HCT116 (cell line): ENCODE measurements at regions not wholly inside any gene's neighbourhood (a gene's known extent, or its start where the extent isn't known, plus 50 kb on each side); places are given as distances from the start of the nearest gene placed in this dataset.

Experiments
- ATAC-seq: fragments of 200-7000 bp; cut with Tn5 transposase; 2 replicates; pipeline ENCODE4 v1.9.1; 2020; ENCODE audit warnings: mild to moderate bottlenecking, moderate library complexity
- BruUV-seq: library from RNA; stranded (reverse); fragments of 400-500 nt; replicated peaks from 2 replicates; lab custom pipeline; 2021; lab: Mats Ljungman, UMichigan
- CTCF ChIA-PET: fragments of 300-600 bp; sonication (Branson Sonifier 250); formaldehyde crosslinking; loops from one replicate; lab custom pipeline; 2021; ENCODE audit warnings: antibody characterized with exemption; lab: Charles Lee
- POLR2A ChIA-PET: fragments of 300-600, 350-600 bp; sonication (Branson Sonifier 250); formaldehyde crosslinking; loops from one replicate; lab custom pipeline; 2021; ENCODE audit warnings: antibody characterized with exemption; lab: Charles Lee
- RAD21 ChIA-PET, 2 experiments: fragments of 300-600 bp; sonication (Branson Sonifier 250); formaldehyde crosslinking; loops; one replicate each; lab custom pipeline; 2023; ENCODE audit warnings: low total read pairs in 2 of 2; ENCODE audit not compliant: uncharacterized antibody in 2 of 2, unreplicated experiment in 2 of 2, low non-redundant PET in 1 of 2; lab: Charles Lee
- DNase-seq: peaks from one replicate; pipeline ENCODE4 v3.0.0-alpha.2; 2010; ENCODE audit warnings: low read depth, low spot score
- H2AFZ ChIP-seq: fragments of 200-600 bp; shearing (Covaris generic), sonication (generic); 2 replicates; pipeline ENCODE4 v1.6.1; 2017; ENCODE audit warnings: low read depth, mixed run types, mixed read lengths, antibody characterized with exemption, low read length; ENCODE audit not compliant: poor library complexity, severe bottlenecking
- H3K27ac ChIP-seq: 2 replicates; pipeline ENCODE4 v1.5.1; 2012; ENCODE audit warnings: low read depth, low read length
- H3K27me3 ChIP-seq: fragments of 200-600 bp; sonication (generic); 2 replicates; pipeline ENCODE4 v1.6.1; 2016; ENCODE audit warnings: mixed run types, low read length, mixed read lengths; ENCODE audit not compliant: insufficient read depth
- H3K36me3 ChIP-seq, 2 experiments: fragments of 200-500 bp in 1 of 2; fragments of 200-600 bp in 1 of 2; sonication (Bioruptor generic) in 1 of 2; sonication (generic) in 1 of 2; 2 replicates each; pipeline versions ENCODE4 v1.5.1 to v1.6.1; 2014 to 2016; ENCODE audit warnings: low read length in 2 of 2, inconsistent platforms in 1 of 2, mixed read lengths in 1 of 2, mixed run types in 1 of 2; ENCODE audit not compliant: insufficient read depth in 2 of 2, control insufficient read depth in 1 of 2
- H3K4me1 ChIP-seq, 2 experiments: fragments of 200-600 bp in 1 of 2; sonication (generic) in 1 of 2; 2 replicates each; pipeline versions ENCODE4 v1.5.1 to v1.6.1; 2012 to 2017; ENCODE audit warnings: low read length in 2 of 2, inconsistent platforms in 1 of 2, mild to moderate bottlenecking in 1 of 2, mixed read lengths in 1 of 2, mixed run types in 1 of 2, moderate library complexity in 1 of 2; ENCODE audit not compliant: insufficient read depth in 2 of 2, control insufficient read depth in 1 of 2
- H3K4me2 ChIP-seq: fragments of 200-600 bp; sonication (generic); 2 replicates; pipeline ENCODE4 v1.6.1; 2017; ENCODE audit warnings: mixed run types, low read length, mixed read lengths
- H3K4me3 ChIP-seq, 2 experiments: fragments of 200-600 bp in 1 of 2; sonication (generic) in 1 of 2; replicated peaks in 1 of 2; 2 replicates each; pipeline ENCODE4 v1.5.1; 2011 to 2016; ENCODE audit warnings: low read length in 2 of 2, control low read depth in 1 of 2, low read depth in 1 of 2, mild to moderate bottlenecking in 1 of 2, mixed read lengths in 1 of 2, mixed run types in 1 of 2
- H3K79me2 ChIP-seq: fragments of 200-600 bp; sonication (generic); 2 replicates; pipeline ENCODE4 v1.6.1; 2017; ENCODE audit warnings: mild to moderate bottlenecking, mixed run types, low read length, moderate library complexity, mixed read lengths; ENCODE audit not compliant: insufficient read depth
- H3K9ac ChIP-seq: fragments of 200-600 bp; sonication (generic); 2 replicates; pipeline ENCODE4 v1.6.1; 2016; ENCODE audit warnings: low read length, mixed read lengths
- H3K9me2 ChIP-seq: fragments of 200-600 bp; sonication (generic), shearing (Covaris generic); 2 replicates; pipeline ENCODE4 v1.6.1; 2017; ENCODE audit warnings: mixed run types, mild to moderate bottlenecking, moderate library complexity; ENCODE audit not compliant: insufficient read depth
- H3K9me3 ChIP-seq, 2 experiments: fragments of 200-500 bp in 1 of 2; fragments of 200-600 bp in 1 of 2; sonication (Bioruptor generic) in 1 of 2; sonication (generic) in 1 of 2; 2 replicates each; pipeline ENCODE4 v1.6.1; 2014 to 2017; ENCODE audit warnings: low read length in 2 of 2, mixed read lengths in 2 of 2, inconsistent platforms in 1 of 2, low read depth in 1 of 2, mild to moderate bottlenecking in 1 of 2, mixed run types in 1 of 2, moderate library complexity in 1 of 2; ENCODE audit not compliant: control insufficient read depth in 1 of 2, insufficient read depth in 1 of 2
- H4K20me1 ChIP-seq: fragments of 200-600 bp; sonication (generic), shearing (Covaris generic); 2 replicates; pipeline ENCODE4 v1.6.1; 2017; ENCODE audit warnings: mixed run types, mild to moderate bottlenecking, moderate library complexity; ENCODE audit not compliant: insufficient read depth
- CBX3 ChIP-seq: IDR thresholded peaks from 2 replicates; pipeline ENCODE4 v1.6.1; 2012; ENCODE audit warnings: low read depth
- ELF1 ChIP-seq: IDR thresholded peaks from 2 replicates; pipeline ENCODE4 v1.6.1; 2012; ENCODE audit warnings: low read depth, borderline replicate concordance
- EZH2phosphoT487 ChIP-seq: fragments of 200-600 bp; IDR thresholded peaks from 2 replicates; pipeline ENCODE4 v1.6.1; 2018; ENCODE audit warnings: antibody characterized with exemption, borderline replicate concordance
- FOSL1 ChIP-seq: IDR thresholded peaks from 2 replicates; pipeline ENCODE4 v1.6.1; 2012; ENCODE audit warnings: low read depth
- JUND ChIP-seq: IDR thresholded peaks from 2 replicates; pipeline ENCODE4 v1.6.1; 2012
- POLR2A ChIP-seq: IDR thresholded peaks from 2 replicates; pipeline ENCODE4 v1.7.0; 2011; ENCODE audit warnings: borderline replicate concordance; ENCODE audit not compliant: insufficient read depth, insufficient read length; ENCODE audit errors: extremely low read depth
- POLR2AphosphoS5 ChIP-seq: IDR thresholded peaks from 2 replicates; pipeline ENCODE4 v1.6.1; 2011; ENCODE audit warnings: mild to moderate bottlenecking, low read depth, low read length, moderate library complexity
- RAD21 ChIP-seq: IDR thresholded peaks from 2 replicates; pipeline ENCODE4 v1.6.1; 2012; ENCODE audit warnings: low read depth, mild to moderate bottlenecking
- SIN3A ChIP-seq: IDR thresholded peaks from 2 replicates; pipeline ENCODE4 v1.6.1; 2012; ENCODE audit warnings: low read depth
- SP1 ChIP-seq: IDR thresholded peaks from 2 replicates; pipeline ENCODE4 v1.6.1; 2012; ENCODE audit warnings: low read depth
- SRF ChIP-seq: IDR thresholded peaks from 2 replicates; pipeline ENCODE4 v1.6.1; 2012; ENCODE audit warnings: low read depth
- TCF7L2 ChIP-seq: IDR thresholded peaks from 2 replicates; pipeline ENCODE4 v1.7.0; 2011; ENCODE audit warnings: borderline replicate concordance, inconsistent platforms; ENCODE audit not compliant: insufficient read depth, insufficient read length; ENCODE audit errors: extremely low read depth
- ZBTB33 ChIP-seq: IDR thresholded peaks from 2 replicates; pipeline ENCODE4 v1.6.1; 2011; ENCODE audit warnings: mild to moderate bottlenecking, low read length, moderate library complexity; ENCODE audit not compliant: insufficient replicate concordance; ENCODE audit errors: extremely low read depth
- ZFX ChIP-seq: fragments of 450-650 bp; IDR thresholded peaks from 2 replicates; pipeline ENCODE4 v1.6.1; 2017
- intact Hi-C: fragments of 100-400 bp; cut with micrococcal nuclease; formaldehyde crosslinking; loops from 2 replicates; pipeline ENCODE4 v1.10.0; 2022
- TF ChIP-seq, protein P1 (sequence below): IDR thresholded peaks from 2 replicates; pipeline ENCODE4 v1.6.1; 2012
- TF ChIP-seq, protein P2 (sequence below), 3 experiments: fragments of 200-600 bp in 1 of 3; sonication (generic) in 1 of 3; IDR thresholded peaks in 2 of 3; conservative IDR thresholded peaks in 1 of 3; 2 replicates each; pipeline ENCODE4 v1.5.1; 2012 to 2017; ENCODE audit warnings: low read depth in 2 of 3, low read length in 2 of 3, antibody characterized with exemption in 1 of 3, borderline replicate concordance in 1 of 3, control low read depth in 1 of 3, mild to moderate bottlenecking in 1 of 3, mixed read lengths in 1 of 3, mixed run types in 1 of 3, moderate library complexity in 1 of 3; ENCODE audit not compliant: insufficient read depth in 1 of 3
- TF ChIP-seq, protein P3 (sequence below): IDR thresholded peaks from 2 replicates; pipeline ENCODE4 v1.6.1; 2012; ENCODE audit warnings: low read depth

DNA sequence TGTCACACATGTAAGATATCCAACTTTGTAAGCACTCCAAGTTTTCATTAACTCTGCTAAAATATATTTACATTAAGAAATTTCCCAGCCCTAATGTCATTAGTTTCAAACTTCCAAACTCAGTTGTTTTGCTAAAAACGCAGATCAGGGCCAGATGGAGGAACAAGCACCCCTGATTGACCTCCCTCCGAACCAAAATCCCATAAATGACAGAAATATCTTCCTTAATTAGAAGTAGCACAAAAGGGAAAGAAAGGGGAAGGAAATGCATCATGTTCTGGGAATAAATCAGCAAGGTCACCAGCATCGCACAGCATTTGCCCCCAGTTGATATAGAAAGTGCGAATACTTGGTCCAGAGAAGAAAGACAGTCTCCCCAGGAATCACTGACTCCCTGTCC lies 61.4 kb upstream of the RUFY1 start:
- Histone ChIP-seq H3K79me2 (no peaks in the 10 kb centered on the region), H3K9me2 (no peaks in the 10 kb centered on the region), H3K4me3 (no peak overlapping the region)
- intact Hi-C loops: no loop called here
- TF ChIP-seq FOSL1: no peak
- no peak for TF ChIP-seq EZH2phosphoT487
- TF ChIP-seq JUND: no peak
- TF ChIP-seq, protein P1, sequence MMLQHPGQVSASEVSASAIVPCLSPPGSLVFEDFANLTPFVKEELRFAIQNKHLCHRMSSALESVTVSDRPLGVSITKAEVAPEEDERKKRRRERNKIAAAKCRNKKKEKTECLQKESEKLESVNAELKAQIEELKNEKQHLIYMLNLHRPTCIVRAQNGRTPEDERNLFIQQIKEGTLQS: no peak
- no peak for TF ChIP-seq SRF
- TF ChIP-seq ZFX: no peak
- TF ChIP-seq ELF1: no peak
- no peak for TF ChIP-seq TCF7L2
- no peak for TF ChIP-seq SP1
- TF ChIP-seq CBX3: no peak
- TF ChIP-seq, protein P2, sequence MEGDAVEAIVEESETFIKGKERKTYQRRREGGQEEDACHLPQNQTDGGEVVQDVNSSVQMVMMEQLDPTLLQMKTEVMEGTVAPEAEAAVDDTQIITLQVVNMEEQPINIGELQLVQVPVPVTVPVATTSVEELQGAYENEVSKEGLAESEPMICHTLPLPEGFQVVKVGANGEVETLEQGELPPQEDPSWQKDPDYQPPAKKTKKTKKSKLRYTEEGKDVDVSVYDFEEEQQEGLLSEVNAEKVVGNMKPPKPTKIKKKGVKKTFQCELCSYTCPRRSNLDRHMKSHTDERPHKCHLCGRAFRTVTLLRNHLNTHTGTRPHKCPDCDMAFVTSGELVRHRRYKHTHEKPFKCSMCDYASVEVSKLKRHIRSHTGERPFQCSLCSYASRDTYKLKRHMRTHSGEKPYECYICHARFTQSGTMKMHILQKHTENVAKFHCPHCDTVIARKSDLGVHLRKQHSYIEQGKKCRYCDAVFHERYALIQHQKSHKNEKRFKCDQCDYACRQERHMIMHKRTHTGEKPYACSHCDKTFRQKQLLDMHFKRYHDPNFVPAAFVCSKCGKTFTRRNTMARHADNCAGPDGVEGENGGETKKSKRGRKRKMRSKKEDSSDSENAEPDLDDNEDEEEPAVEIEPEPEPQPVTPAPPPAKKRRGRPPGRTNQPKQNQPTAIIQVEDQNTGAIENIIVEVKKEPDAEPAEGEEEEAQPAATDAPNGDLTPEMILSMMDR (IDR thresholded peaks at IDR 0.05 in 2 of 3, conservative IDR thresholded peaks at IDR 0.05 in 1 of 3; ENCODE audit: borderline replicate concordance in 1 of 3, insufficient read depth in 1 of 3, low read depth in 2 of 3, low read length in 2 of 3): no peak
- TF ChIP-seq SIN3A: no peak
- TF ChIP-seq RAD21: no peak
- TF ChIP-seq, protein P3, sequence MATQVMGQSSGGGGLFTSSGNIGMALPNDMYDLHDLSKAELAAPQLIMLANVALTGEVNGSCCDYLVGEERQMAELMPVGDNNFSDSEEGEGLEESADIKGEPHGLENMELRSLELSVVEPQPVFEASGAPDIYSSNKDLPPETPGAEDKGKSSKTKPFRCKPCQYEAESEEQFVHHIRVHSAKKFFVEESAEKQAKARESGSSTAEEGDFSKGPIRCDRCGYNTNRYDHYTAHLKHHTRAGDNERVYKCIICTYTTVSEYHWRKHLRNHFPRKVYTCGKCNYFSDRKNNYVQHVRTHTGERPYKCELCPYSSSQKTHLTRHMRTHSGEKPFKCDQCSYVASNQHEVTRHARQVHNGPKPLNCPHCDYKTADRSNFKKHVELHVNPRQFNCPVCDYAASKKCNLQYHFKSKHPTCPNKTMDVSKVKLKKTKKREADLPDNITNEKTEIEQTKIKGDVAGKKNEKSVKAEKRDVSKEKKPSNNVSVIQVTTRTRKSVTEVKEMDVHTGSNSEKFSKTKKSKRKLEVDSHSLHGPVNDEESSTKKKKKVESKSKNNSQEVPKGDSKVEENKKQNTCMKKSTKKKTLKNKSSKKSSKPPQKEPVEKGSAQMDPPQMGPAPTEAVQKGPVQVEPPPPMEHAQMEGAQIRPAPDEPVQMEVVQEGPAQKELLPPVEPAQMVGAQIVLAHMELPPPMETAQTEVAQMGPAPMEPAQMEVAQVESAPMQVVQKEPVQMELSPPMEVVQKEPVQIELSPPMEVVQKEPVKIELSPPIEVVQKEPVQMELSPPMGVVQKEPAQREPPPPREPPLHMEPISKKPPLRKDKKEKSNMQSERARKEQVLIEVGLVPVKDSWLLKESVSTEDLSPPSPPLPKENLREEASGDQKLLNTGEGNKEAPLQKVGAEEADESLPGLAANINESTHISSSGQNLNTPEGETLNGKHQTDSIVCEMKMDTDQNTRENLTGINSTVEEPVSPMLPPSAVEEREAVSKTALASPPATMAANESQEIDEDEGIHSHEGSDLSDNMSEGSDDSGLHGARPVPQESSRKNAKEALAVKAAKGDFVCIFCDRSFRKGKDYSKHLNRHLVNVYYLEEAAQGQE: no peak
- no peak for TF ChIP-seq ZBTB33
- TF ChIP-seq POLR2AphosphoS5: no peak
- TF ChIP-seq POLR2A: no peak
- TF ChIP-seq, all 23 proteins: peak for 0
- DNase-seq (no peak), ATAC-seq (no peak)
- H2AFZ ChIP-seq: no peak overlapping the region
- BruUV-seq: no TSS peak
- H3K4me1 ChIP-seq: no peaks in the 10 kb centered on the region
- RAD21 ChIA-PET: no interaction called here
- no peaks in the 10 kb centered on the region for H3K36me3 ChIP-seq
- H3K9ac ChIP-seq: no peak overlapping the region
- no peak overlapping the region for H3K4me2 ChIP-seq
- H3K9me3 ChIP-seq: no peaks in the 10 kb centered on the region
- CTCF ChIA-PET: no interaction called here
- POLR2A ChIA-PET: no interaction called here
- no peak overlapping the region for H3K27ac ChIP-seq
- H4K20me1 ChIP-seq: no peaks in the 10 kb centered on the region
- H3K27me3 ChIP-seq: no peaks in the 10 kb centered on the region
